ENCODE measurements at regions not wholly inside any gene's neighbourhood (a gene's known extent, or its start where the extent isn't known, plus 50 kb on each side); places are given as distances from the start of the nearest gene placed in this dataset.

GRCh38 chr17:79469646-79470045 lies 141.2 kb downstream of the RBFOX3 start:
- H3K79me2 ChIP-seq (ENCODE audit: control insufficient read depth, insufficient read depth, low read length), result no peaks in the 10 kb centered on the region
- H3K27me3 ChIP-seq (ENCODE audit: control insufficient read depth in 2 of 2, insufficient read depth in 2 of 2, low read length in 2 of 2), result no peaks in the 10 kb centered on the region
- H3K9ac ChIP-seq (replicated peaks; ENCODE audit: extremely low read depth, insufficient read depth, low read length), result no peak overlapping the region
- dilution Hi-C loops (cut with MboI; ENCODE audit: extremely low pct_ligation_motif_present, low sequenced_read_pairs), result no loop called here
- H3K4me2 ChIP-seq (ENCODE audit: insufficient read depth, low read length), result no peak overlapping the region
- no peaks in the 10 kb centered on the region for H3K9me1 ChIP-seq (replicated peaks; ENCODE audit: control insufficient read depth, extremely low read depth, insufficient read depth, low read length)
- no peaks in the 10 kb centered on the region for H3K9me3 ChIP-seq (replicated peaks; ENCODE audit: control insufficient read depth, insufficient read depth, low read length)
- H2AFZ ChIP-seq (ENCODE audit: low read depth, low read length), result no peak overlapping the region
- intact Hi-C loops (cut with micrococcal nuclease), result no loop called here
- no peaks in the 10 kb centered on the region for H3K36me3 ChIP-seq (ENCODE audit: control insufficient read depth in 2 of 2, extremely low read depth in 1 of 2, insufficient read depth in 2 of 2, low read length in 2 of 2)
- no peak for FAIRE-seq
- H4K20me1 ChIP-seq (replicated peaks; ENCODE audit: control insufficient read depth, extremely low read depth, insufficient read depth, low read length), result no peaks in the 10 kb centered on the region
- no peak overlapping the region for H3K4me3 ChIP-seq (replicated peaks in 1 of 3; ENCODE audit: insufficient read depth in 1 of 3, low read depth in 1 of 3, low read length in 3 of 3)
- no peak for DNase-seq (ENCODE audit: low read depth, low spot score)
- BruUV-seq (replicated peaks), result no TSS peak
- no peak overlapping the region for H3K27ac ChIP-seq (ENCODE audit: insufficient read depth, low read depth, low read length)
- POLR2A ChIA-PET, result no interaction called here
- CTCF ChIA-PET, result no interaction called here
- TF ChIP-seq GATA2 (IDR thresholded peaks at IDR 0.05; ENCODE audit: insufficient read depth, insufficient read length, low read depth, low read length), result no peak
- no peak for TF ChIP-seq CTCF (IDR thresholded peaks at IDR 0.05; ENCODE audit: extremely low read depth in 1 of 2, insufficient read depth in 1 of 2, low read depth in 1 of 2, low read length in 2 of 2)
- TF ChIP-seq, protein P1, sequence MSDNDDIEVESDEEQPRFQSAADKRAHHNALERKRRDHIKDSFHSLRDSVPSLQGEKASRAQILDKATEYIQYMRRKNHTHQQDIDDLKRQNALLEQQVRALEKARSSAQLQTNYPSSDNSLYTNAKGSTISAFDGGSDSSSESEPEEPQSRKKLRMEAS (IDR thresholded peaks at IDR 0.05; ENCODE audit: insufficient read depth, insufficient read length), result no peak
- no peak for TF ChIP-seq POLR2A (IDR thresholded peaks at IDR 0.05; ENCODE audit: low read depth, low read length)
- TF ChIP-seq JUN (IDR thresholded peaks at IDR 0.05; ENCODE audit: borderline replicate concordance, insufficient read depth, insufficient read length, low read depth), result no peak
- TF ChIP-seq MYC (IDR thresholded peaks at IDR 0.05; ENCODE audit: low read depth, low read length), result no peak
- TF ChIP-seq EZH2 (IDR thresholded peaks at IDR 0.05; ENCODE audit: borderline replicate concordance, low read depth, low read length, severe bottlenecking), result no peak
- TF ChIP-seq POLR2AphosphoS5 (IDR thresholded peaks at IDR 0.05; ENCODE audit: insufficient read depth, low read depth, low read length), result no peak
- no peak for TF ChIP-seq FOS (IDR thresholded peaks at IDR 0.05; ENCODE audit: borderline replicate concordance, insufficient read depth, low read length)
- no peaks in the 10 kb centered on the region for H3K4me1 ChIP-seq (ENCODE audit: control insufficient read depth, extremely low read depth, insufficient read depth, low read length)
